ENCODE measurements at regions not wholly inside any gene's neighbourhood (a gene's known extent, or its start where the extent isn't known, plus 50 kb on each side); places are given as distances from the start of the nearest gene placed in this dataset.
"Not testable (repeated sequence)": the region's sequence is repeated elsewhere in the genome, so short reads cannot be mapped to it uniquely, and the experiment has no call there.

GRCh38 chr16:21503574-21503920 is 95.8 kb upstream of the METTL9 start:
- H3K27ac ChIP-seq (ENCODE audit: low read length, poor library complexity, severe bottlenecking); H3K9ac ChIP-seq (ENCODE audit: low read length); H3K9me3 ChIP-seq (ENCODE audit: control insufficient read depth, low read length); H3K23ac ChIP-seq (ENCODE audit: low read length in 2 of 2); H2BK12ac ChIP-seq (ENCODE audit: low read length in 2 of 2); H3K27me3 ChIP-seq (ENCODE audit: control insufficient read depth in 1 of 2, insufficient read depth in 1 of 2, low read length in 2 of 2); H3K14ac ChIP-seq (ENCODE audit: low read length in 2 of 2); H3K4me2 ChIP-seq (ENCODE audit: low read length, poor library complexity, severe bottlenecking); H3K4me3 ChIP-seq (ENCODE audit: insufficient read depth in 1 of 2, low read depth in 1 of 2, low read length in 2 of 2); H2AFZ ChIP-seq (ENCODE audit: low read depth, low read length); H2BK120ac ChIP-seq (ENCODE audit: low read depth, low read length); H3K18ac ChIP-seq (ENCODE audit: low read depth in 1 of 2, low read length in 2 of 2); H4K91ac ChIP-seq (ENCODE audit: low read length); DNase-seq; H2AK5ac ChIP-seq (ENCODE audit: low read length, severe bottlenecking); H3K79me1 ChIP-seq (replicated peaks; ENCODE audit: low read length, poor library complexity, severe bottlenecking); H2BK5ac ChIP-seq (ENCODE audit: low read depth, low read length, poor library complexity, severe bottlenecking); H3K4ac ChIP-seq (ENCODE audit: low read depth in 1 of 2, low read length in 2 of 2); H4K8ac ChIP-seq (ENCODE audit: low read length); H2BK15ac ChIP-seq (ENCODE audit: low read depth, poor library complexity, severe bottlenecking): not testable (repeated sequence)
- H3K4me1 ChIP-seq (ENCODE audit: control insufficient read depth, insufficient read depth, low read depth, low read length), result peaks cover 20% of the 10 kb centered on the region
- H3K36me3 ChIP-seq (ENCODE audit: control insufficient read depth in 1 of 2, insufficient read depth in 2 of 2, low read depth in 1 of 2, low read length in 2 of 2), result peaks cover 3 to 16% of the 10 kb centered on the region in 2 experiments
- WGBS, result 96% methylated on average over 6 of the region's 6 CpGs

DNA sequence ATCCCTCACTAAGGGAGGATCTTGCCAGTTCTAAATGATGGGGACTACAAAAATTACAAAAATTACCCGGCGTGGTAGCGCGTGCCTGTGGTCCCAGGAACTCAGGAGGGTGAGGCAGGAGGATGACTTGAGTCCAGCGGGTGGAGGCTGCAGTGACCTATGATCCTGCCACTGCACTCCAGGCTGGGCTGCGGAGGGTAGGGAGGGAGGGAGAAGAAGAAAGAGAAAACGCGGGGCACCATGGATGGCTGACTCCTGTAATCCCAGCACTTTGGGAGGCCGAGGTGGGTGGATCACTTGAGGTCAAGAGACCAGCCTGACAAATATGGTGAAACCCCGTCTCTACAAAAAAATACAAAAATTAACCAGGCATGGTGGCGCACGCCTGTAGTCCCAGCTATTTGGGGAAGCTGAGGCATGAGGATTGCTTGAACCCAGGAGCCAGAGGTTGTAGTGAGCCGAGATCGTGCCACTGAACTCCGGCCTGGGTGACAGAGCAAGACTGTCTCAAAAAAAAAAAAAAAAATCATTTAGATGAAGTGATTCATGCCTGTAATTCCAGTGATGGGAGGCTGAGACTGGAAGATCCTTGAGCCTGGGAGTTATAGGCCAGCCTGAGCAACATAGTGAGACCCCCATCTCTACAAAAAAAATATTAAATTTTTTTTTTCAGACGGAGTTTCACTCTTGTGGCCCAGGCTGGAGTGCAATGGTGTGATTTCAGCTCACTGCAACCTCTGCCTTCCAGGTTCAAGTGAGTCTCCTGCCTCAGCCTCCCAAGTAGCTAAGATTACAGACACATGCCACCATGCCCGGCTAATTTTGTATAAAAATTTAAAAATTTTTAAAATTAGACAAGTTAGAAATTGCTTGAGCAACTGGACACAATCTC is 95.2 kb upstream of the METTL9 start:
- not testable (repeated sequence) for H3K79me1 ChIP-seq (replicated peaks; ENCODE audit: low read length, poor library complexity, severe bottlenecking); H2BK5ac ChIP-seq (ENCODE audit: low read depth, low read length, poor library complexity, severe bottlenecking); H2BK120ac ChIP-seq (ENCODE audit: low read depth, low read length); H2BK12ac ChIP-seq (ENCODE audit: low read length in 2 of 2); H4K8ac ChIP-seq (ENCODE audit: low read length); H3K9me3 ChIP-seq (ENCODE audit: control insufficient read depth, low read length); H3K14ac ChIP-seq (ENCODE audit: low read length in 2 of 2); H3K4ac ChIP-seq (ENCODE audit: low read depth in 1 of 2, low read length in 2 of 2); DNase-seq; H3K4me3 ChIP-seq (ENCODE audit: insufficient read depth in 1 of 2, low read depth in 1 of 2, low read length in 2 of 2); H3K23ac ChIP-seq (ENCODE audit: low read length in 2 of 2); H3K27me3 ChIP-seq (ENCODE audit: control insufficient read depth in 1 of 2, insufficient read depth in 1 of 2, low read length in 2 of 2); H2BK15ac ChIP-seq (ENCODE audit: low read depth, poor library complexity, severe bottlenecking); H2AK5ac ChIP-seq (ENCODE audit: low read length, severe bottlenecking); H3K4me2 ChIP-seq (ENCODE audit: low read length, poor library complexity, severe bottlenecking); H3K9ac ChIP-seq (ENCODE audit: low read length); H2AFZ ChIP-seq (ENCODE audit: low read depth, low read length); H4K91ac ChIP-seq (ENCODE audit: low read length); H3K27ac ChIP-seq (ENCODE audit: low read length, poor library complexity, severe bottlenecking)
- Histone ChIP-seq H3K18ac (ENCODE audit: low read depth in 1 of 2, low read length in 2 of 2) (peak overlapping the region in 1 of 2 experiments; percentile 8), H3K36me3 (ENCODE audit: control insufficient read depth in 1 of 2, insufficient read depth in 2 of 2, low read depth in 1 of 2, low read length in 2 of 2) (peaks cover 3 to 18% of the 10 kb centered on the region in 2 experiments), H3K4me1 (ENCODE audit: control insufficient read depth, insufficient read depth, low read depth, low read length) (peaks cover 23% of the 10 kb centered on the region)
- WGBS, result 95% methylated on average over 13 of the region's 17 CpGs

DNA sequence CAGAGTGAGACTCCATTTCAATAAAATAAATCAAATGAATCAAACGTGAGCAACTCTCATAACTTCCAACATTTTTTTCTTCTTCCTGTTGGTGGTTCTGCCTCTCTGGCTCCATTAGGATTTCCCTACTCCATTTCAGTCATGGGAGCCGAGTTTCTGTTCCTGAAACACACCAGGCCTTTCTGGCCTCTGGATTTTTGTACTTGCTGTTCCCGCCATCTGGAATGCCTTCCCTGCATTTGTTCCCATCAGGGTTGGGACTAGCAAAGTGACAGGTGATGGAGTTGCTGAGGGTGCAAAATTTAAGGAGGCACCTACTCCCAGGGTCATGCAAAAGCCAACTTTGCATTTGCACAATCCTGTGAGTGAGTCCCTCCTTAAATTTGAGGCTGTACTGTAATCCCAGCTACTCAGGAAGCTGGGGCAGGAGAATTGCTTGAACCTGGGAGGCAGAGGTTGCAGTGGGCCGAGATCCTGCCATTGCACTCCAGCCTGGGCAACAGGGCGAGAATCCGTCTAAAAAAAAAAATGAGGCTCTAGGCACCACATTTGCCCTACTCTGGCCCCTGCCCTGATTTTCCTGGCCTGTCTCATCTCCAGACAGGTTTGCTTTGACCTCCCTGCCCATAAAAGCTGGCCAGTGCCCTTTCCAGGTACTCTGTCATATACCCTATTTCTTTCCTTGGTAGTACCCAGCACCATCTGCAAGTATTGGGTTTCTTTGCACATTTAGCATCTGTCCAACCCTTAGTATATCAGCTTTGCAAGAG is 93.4 kb upstream of the METTL9 start:
- H3K23ac ChIP-seq (ENCODE audit: low read length in 2 of 2); H2AK5ac ChIP-seq (ENCODE audit: low read length, severe bottlenecking); H4K8ac ChIP-seq (ENCODE audit: low read length); H3K18ac ChIP-seq (ENCODE audit: low read depth in 1 of 2, low read length in 2 of 2); H2BK15ac ChIP-seq (ENCODE audit: low read depth, poor library complexity, severe bottlenecking); H2AFZ ChIP-seq (ENCODE audit: low read depth, low read length); H2BK120ac ChIP-seq (ENCODE audit: low read depth, low read length); H3K14ac ChIP-seq (ENCODE audit: low read length in 2 of 2); H2BK12ac ChIP-seq (ENCODE audit: low read length in 2 of 2); H3K9ac ChIP-seq (ENCODE audit: low read length); H3K4me3 ChIP-seq (ENCODE audit: insufficient read depth in 1 of 2, low read depth in 1 of 2, low read length in 2 of 2); H4K91ac ChIP-seq (ENCODE audit: low read length); DNase-seq; H3K9me3 ChIP-seq (ENCODE audit: control insufficient read depth, low read length); H3K27ac ChIP-seq (ENCODE audit: low read length, poor library complexity, severe bottlenecking); H3K4me2 ChIP-seq (ENCODE audit: low read length, poor library complexity, severe bottlenecking); H3K27me3 ChIP-seq (ENCODE audit: control insufficient read depth in 1 of 2, insufficient read depth in 1 of 2, low read length in 2 of 2); H2BK5ac ChIP-seq (ENCODE audit: low read depth, low read length, poor library complexity, severe bottlenecking); H3K79me1 ChIP-seq (replicated peaks; ENCODE audit: low read length, poor library complexity, severe bottlenecking); H3K4ac ChIP-seq (ENCODE audit: low read depth in 1 of 2, low read length in 2 of 2): not testable (repeated sequence)
- H3K4me1 ChIP-seq (ENCODE audit: control insufficient read depth, insufficient read depth, low read depth, low read length), result peaks cover 37% of the 10 kb centered on the region
- peaks cover 3 to 24% of the 10 kb centered on the region in 2 experiments for H3K36me3 ChIP-seq (ENCODE audit: control insufficient read depth in 1 of 2, insufficient read depth in 2 of 2, low read depth in 1 of 2, low read length in 2 of 2)
- 89% methylated on average over 5 of the region's 6 CpGs for WGBS

DNA sequence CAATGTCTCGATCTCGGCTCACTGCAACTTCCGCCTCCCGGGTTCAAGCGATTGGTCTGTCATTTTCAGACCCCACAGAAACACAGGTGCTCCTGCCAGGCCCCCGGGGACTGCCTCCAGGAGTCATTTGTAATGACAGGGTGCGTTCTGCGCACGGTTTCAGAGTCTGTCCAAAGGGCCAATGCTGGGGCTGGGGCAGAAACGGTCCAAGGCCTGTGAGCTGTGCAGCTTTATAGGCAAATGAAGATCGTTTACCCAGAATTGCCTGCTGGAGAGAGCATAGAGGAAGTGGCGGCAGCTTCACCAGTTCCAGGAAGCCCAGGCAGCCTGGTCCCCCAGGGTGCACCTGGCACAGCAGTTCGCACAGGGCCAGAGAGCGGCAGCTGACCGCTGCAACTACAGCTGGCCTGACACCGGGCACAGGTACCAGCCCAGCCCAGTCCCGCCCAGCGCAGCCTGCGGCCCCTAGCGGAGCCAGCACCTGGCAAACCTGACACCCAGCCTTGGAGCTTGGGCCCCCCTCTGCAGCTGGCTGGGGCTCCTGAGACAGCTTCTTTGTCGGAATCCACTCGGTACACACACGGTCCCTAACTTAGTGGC is 92.4 kb upstream of the METTL9 start:
- not testable (repeated sequence) for H2BK15ac ChIP-seq (ENCODE audit: low read depth, poor library complexity, severe bottlenecking); H2BK120ac ChIP-seq (ENCODE audit: low read depth, low read length); H2BK5ac ChIP-seq (ENCODE audit: low read depth, low read length, poor library complexity, severe bottlenecking); H3K23ac ChIP-seq (ENCODE audit: low read length in 2 of 2); H2BK12ac ChIP-seq (ENCODE audit: low read length in 2 of 2); H3K4me3 ChIP-seq (ENCODE audit: insufficient read depth in 1 of 2, low read depth in 1 of 2, low read length in 2 of 2); H3K4ac ChIP-seq (ENCODE audit: low read depth in 1 of 2, low read length in 2 of 2); H3K27me3 ChIP-seq (ENCODE audit: control insufficient read depth in 1 of 2, insufficient read depth in 1 of 2, low read length in 2 of 2); H3K4me2 ChIP-seq (ENCODE audit: low read length, poor library complexity, severe bottlenecking); H3K79me1 ChIP-seq (replicated peaks; ENCODE audit: low read length, poor library complexity, severe bottlenecking); H2AFZ ChIP-seq (ENCODE audit: low read depth, low read length); H3K9ac ChIP-seq (ENCODE audit: low read length); H3K18ac ChIP-seq (ENCODE audit: low read depth in 1 of 2, low read length in 2 of 2); H3K27ac ChIP-seq (ENCODE audit: low read length, poor library complexity, severe bottlenecking); H3K9me3 ChIP-seq (ENCODE audit: control insufficient read depth, low read length); H3K14ac ChIP-seq (ENCODE audit: low read length in 2 of 2); DNase-seq
- H4K8ac ChIP-seq (ENCODE audit: low read length), result peak overlapping the region; percentile 28
- peak overlapping the region; percentile 61 for H4K91ac ChIP-seq (ENCODE audit: low read length)
- WGBS, result 95% methylated on average over 23 of the region's 23 CpGs
- peaks cover 3 to 26% of the 10 kb centered on the region in 2 experiments for H3K36me3 ChIP-seq (ENCODE audit: control insufficient read depth in 1 of 2, insufficient read depth in 2 of 2, low read depth in 1 of 2, low read length in 2 of 2)
- H2AK5ac ChIP-seq (ENCODE audit: low read length, severe bottlenecking), result peak overlapping the region; percentile 87
- H3K4me1 ChIP-seq (ENCODE audit: control insufficient read depth, insufficient read depth, low read depth, low read length), result peaks cover 43% of the 10 kb centered on the region
